Left ventricle myocardium superior (tissue), 1 donor: ENCODE measurements at regions not wholly inside any gene's neighbourhood (a gene's known extent, or its start where the extent isn't known, plus 50 kb on each side); places are given as distances from the start of the nearest gene placed in this dataset.

Experiments
- ATAC-seq: fragments of 200-7000 bp; cut with Tn5 transposase; one replicate; pipeline ENCODE4 v1.9.1; 2020; ENCODE audit warnings: mild to moderate bottlenecking, moderate library complexity
- DNase-seq: peaks from one replicate; pipeline ENCODE4 v3.0.0-alpha.2; 2020
- intact Hi-C: fragments of 100-400 bp; cut with micrococcal nuclease; formaldehyde crosslinking; loops from one replicate; pipeline ENCODE4 v1.11.0; 2022
- donor health status: DM: no; HTN: yes; CAD: no; lungs with severe emphysema.

GRCh38 chr5:174655351-174655750, 69.0 kb upstream of the MSX2 start:
- no peak for ATAC-seq
- DNase-seq = no peak
- intact Hi-C loops = no loop called here

DNA sequence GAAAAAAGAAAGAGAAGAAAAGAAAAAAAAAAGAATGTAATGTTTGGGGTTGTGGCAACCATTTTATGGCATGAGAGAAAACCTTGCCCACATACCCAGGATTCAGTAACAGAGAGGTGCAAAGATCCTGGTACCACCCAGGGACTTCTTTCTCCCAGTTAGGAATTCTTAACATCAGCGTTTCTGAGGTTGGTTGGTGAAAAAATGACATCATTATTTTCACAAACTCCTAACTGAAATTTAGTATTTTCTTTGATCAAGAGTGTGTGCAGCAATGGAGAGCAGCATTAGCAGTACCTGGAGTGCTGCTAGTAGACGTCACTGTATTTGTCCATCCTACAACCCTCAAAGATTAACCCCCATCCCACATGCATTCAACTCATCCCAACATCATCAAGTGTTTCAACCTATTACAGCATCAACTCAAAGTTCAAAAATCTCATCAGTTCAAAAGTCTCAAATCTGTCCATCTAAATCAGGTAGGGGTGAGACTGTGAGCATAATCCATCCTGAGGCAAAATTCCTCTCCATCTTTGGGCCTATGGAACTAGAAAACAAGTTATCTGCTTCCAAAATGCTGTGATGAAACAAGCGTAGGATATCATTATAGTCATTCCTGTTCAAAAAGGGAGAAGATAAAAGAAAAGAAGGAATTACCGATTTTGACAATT, 60.1 kb upstream of the MSX2 start:
- intact Hi-C loops = no loop called here
- DNase-seq (no peak), ATAC-seq (no peak)

GRCh38 chr5:174665347-174665746, 59.0 kb upstream of the MSX2 start:
- intact Hi-C loops = no loop called here
- DNase-seq (no peak), ATAC-seq (no peak)

- intact Hi-C loops = no loop called here
- DNase-seq = no peak
- ATAC-seq = no peak
These were observed 56.9 kb upstream of the MSX2 start for GRCh38 chr5:174667526-174667925.

- no peak for ATAC-seq
- no peak for DNase-seq
- intact Hi-C loops = no loop called here
These were observed 56.0 kb upstream of the MSX2 start for GRCh38 chr5:174668349-174668748.
